Large intestine (tissue), 3 donors: ENCODE measurements at regions not wholly inside any gene's neighbourhood (a gene's known extent, or its start where the extent isn't known, plus 50 kb on each side); places are given as distances from the start of the nearest gene placed in this dataset.
"Not testable (repeated sequence)": the region's sequence is repeated elsewhere in the genome, so short reads cannot be mapped to it uniquely, and the experiment has no call there.

Source experiments
- DNase-seq, 2 donors: peaks; one replicate each; pipeline versions ENCODE4 v3.0.0 to v3.0.0-alpha.2; 2013
- H3K27ac ChIP-seq: one replicate; pipeline ENCODE4 v1.5.1; 2013; ENCODE audit warnings: low read length
- H3K27me3 ChIP-seq: 2 replicates; pipeline ENCODE4 v1.6.1; 2013; ENCODE audit warnings: low read length; ENCODE audit not compliant: control insufficient read depth, insufficient read depth
- H3K36me3 ChIP-seq: 2 replicates; pipeline ENCODE4 v1.6.1; 2013; ENCODE audit warnings: low read length; ENCODE audit not compliant: control insufficient read depth, insufficient read depth
- H3K4me1 ChIP-seq: one replicate; pipeline ENCODE4 v1.6.1; 2013; ENCODE audit warnings: low read length; ENCODE audit not compliant: control insufficient read depth, insufficient read depth
- H3K4me3 ChIP-seq: one replicate; pipeline ENCODE4 v1.5.1; 2013; ENCODE audit warnings: low read length
- H3K9me3 ChIP-seq: one replicate; pipeline ENCODE4 v1.6.1; 2013; ENCODE audit warnings: mild to moderate bottlenecking, low read depth, low read length, moderate library complexity; ENCODE audit not compliant: control insufficient read depth
- WGBS: methylation state at CpG from one replicate; pipeline ENCODE4 v1.1.5; 2013; ENCODE audit warnings: low lambda C conversion rate; ENCODE audit not compliant: insufficient coverage; 5-methylcytosine and 5-hydroxymethylcytosine counted together

GRCh38 chr15:77865106-77865610 lies 212.4 kb downstream of the TBC1D2B start:
- Histone ChIP-seq H3K9me3 (no peaks in the 10 kb centered on the region), H3K36me3 (no peaks in the 10 kb centered on the region), H3K27me3 (no peaks in the 10 kb centered on the region), H3K4me3 (no peak overlapping the region), H3K4me1 (peaks cover 14% of the 10 kb centered on the region), H3K27ac (no peak overlapping the region)
- no CpG with 5 or more reads among the region's 7 CpGs for WGBS
- no peak for DNase-seq

GRCh38 chr15:77864211-77865105 lies 213.1 kb downstream of the TBC1D2B start:
- no CpG with 5 or more reads among the region's 21 CpGs for WGBS
- Histone ChIP-seq H3K4me1 (peaks cover 21% of the 10 kb centered on the region), H3K9me3 (no peaks in the 10 kb centered on the region), H3K36me3 (no peaks in the 10 kb centered on the region), H3K4me3 (no peak overlapping the region), H3K27ac (no peak overlapping the region), H3K27me3 (no peaks in the 10 kb centered on the region)
- DNase-seq = no peak

GRCh38 chr15:77863491-77864105 lies 213.9 kb downstream of the TBC1D2B start:
- Histone ChIP-seq H3K9me3 (no peaks in the 10 kb centered on the region), H3K4me1 (peaks cover 22% of the 10 kb centered on the region), H3K27me3 (no peaks in the 10 kb centered on the region), H3K27ac (no peak overlapping the region), H3K36me3 (no peaks in the 10 kb centered on the region), H3K4me3 (no peak overlapping the region)
- no peak for DNase-seq
- no CpG with 5 or more reads among the region's 12 CpGs for WGBS

GRCh38 chr15:77862651-77863104 lies 214.8 kb downstream of the TBC1D2B start:
- no peak overlapping the region for H3K27ac ChIP-seq
- DNase-seq = no peak
- H3K4me1 ChIP-seq = peaks cover 22% of the 10 kb centered on the region
- no CpG with 5 or more reads among the region's 13 CpGs for WGBS
- no peaks in the 10 kb centered on the region for H3K27me3 ChIP-seq
- H3K9me3 ChIP-seq = no peaks in the 10 kb centered on the region
- no peak overlapping the region for H3K4me3 ChIP-seq
- H3K36me3 ChIP-seq = no peaks in the 10 kb centered on the region

GRCh38 chr15:77861997-77862635 lies 215.4 kb downstream of the TBC1D2B start:
- not testable (repeated sequence) for H3K36me3 ChIP-seq, H3K4me3 ChIP-seq, H3K27me3 ChIP-seq, H3K27ac ChIP-seq, H3K9me3 ChIP-seq, DNase-seq
- no CpG with 5 or more reads among the region's 10 CpGs for WGBS
- H3K4me1 ChIP-seq = peaks cover 22% of the 10 kb centered on the region

GRCh38 chr15:77860071-77860691 lies 217.3 kb downstream of the TBC1D2B start:
- H3K27me3 ChIP-seq = no peaks in the 10 kb centered on the region
- H3K4me3 ChIP-seq = no peak overlapping the region
- H3K9me3 ChIP-seq = no peaks in the 10 kb centered on the region
- DNase-seq = peak; percentile 76 to 81
- no peaks in the 10 kb centered on the region for H3K36me3 ChIP-seq
- H3K27ac ChIP-seq = peak overlapping the region; percentile 89
- WGBS = no CpG with 5 or more reads among the region's 10 CpGs
- H3K4me1 ChIP-seq = peaks cover 22% of the 10 kb centered on the region

- WGBS = no CpG with 5 or more reads among the region's 2 CpGs
- Histone ChIP-seq H3K27me3 (no peaks in the 10 kb centered on the region), H3K36me3 (no peaks in the 10 kb centered on the region), H3K4me3 (no peak overlapping the region), H3K27ac (peak overlapping the region; percentile 89), H3K4me1 (peaks cover 22% of the 10 kb centered on the region), H3K9me3 (no peaks in the 10 kb centered on the region)
- DNase-seq = peak; percentile 79 to 89
These were observed 217.9 kb downstream of the TBC1D2B start for GRCh38 chr15:77859491-77860060.

GRCh38 chr15:77858792-77859490 lies 218.6 kb downstream of the TBC1D2B start:
- Histone ChIP-seq H3K9me3 (no peaks in the 10 kb centered on the region), H3K4me3 (no peak overlapping the region), H3K36me3 (no peaks in the 10 kb centered on the region), H3K27me3 (no peaks in the 10 kb centered on the region), H3K27ac (peak overlapping the region; percentile 89), H3K4me1 (peaks cover 22% of the 10 kb centered on the region)
- no CpG with 5 or more reads among the region's 11 CpGs for WGBS
- peak in 1 of 2 donors; percentile 29 for DNase-seq

GRCh38 chr15:77857419-77857818 lies 220.1 kb downstream of the TBC1D2B start:
- no peak for DNase-seq
- Histone ChIP-seq H3K27ac (no peak overlapping the region), H3K27me3 (no peaks in the 10 kb centered on the region), H3K36me3 (no peaks in the 10 kb centered on the region), H3K9me3 (no peaks in the 10 kb centered on the region), H3K4me3 (no peak overlapping the region), H3K4me1 (peaks cover 20% of the 10 kb centered on the region)
- no CpG with 5 or more reads among the region's 7 CpGs for WGBS
